Common myeloid progenitor, CD34-positive (primary cell): ENCODE measurements at regions not wholly inside any gene's neighbourhood (a gene's known extent, or its start where the extent isn't known, plus 50 kb on each side); places are given as distances from the start of the nearest gene placed in this dataset.
A peak's percentile ranks its signal among the peaks of the same experiment; 100 is the strongest.

Source experiments
- CTCF ChIA-PET: fragments of 350-600 bp; sonication (Branson Sonifier 250); formaldehyde crosslinking; loops from one replicate; lab custom pipeline; 2021; ENCODE audit warnings: antibody characterized with exemption; lab: Charles Lee
- POLR2A ChIA-PET: fragments of 350-600 bp; sonication (Branson Sonifier 250); formaldehyde crosslinking; loops from one replicate; lab custom pipeline; 2021; ENCODE audit warnings: antibody characterized with exemption; lab: Charles Lee
- DNase-seq, 3 donors: peaks; one replicate each; pipeline versions ENCODE4 v3.0.0 to v3.0.0-alpha.2; 2013
- H3K27ac ChIP-seq, 2 experiments: 1 replicate in 1 of 2; 2 replicates in 1 of 2; pipeline ENCODE4 v1.7.0; 2013; ENCODE audit warnings: inconsistent platforms in 2 of 2, low read length in 2 of 2, mild to moderate bottlenecking in 2 of 2, low read depth in 1 of 2, moderate library complexity in 1 of 2; ENCODE audit not compliant: severe bottlenecking in 2 of 2, insufficient read depth in 1 of 2, poor library complexity in 1 of 2
- H3K27me3 ChIP-seq, 5 experiments: replicated peaks in 2 of 5; 1 replicate in 3 of 5; 2 replicates in 2 of 5; pipeline versions ENCODE4 v1.6.1 to v1.7.0; 2013; ENCODE audit warnings: low read length in 4 of 5, mild to moderate bottlenecking in 2 of 5, moderate library complexity in 2 of 5, inconsistent platforms in 1 of 5; ENCODE audit not compliant: insufficient read depth in 5 of 5, control insufficient read depth in 4 of 5
- H3K36me3 ChIP-seq, 4 experiments: 1 replicate in 2 of 4; 2 replicates in 2 of 4; pipeline versions ENCODE4 v1.6.1 to v1.7.0; 2013; ENCODE audit warnings: low read length in 3 of 4, control low read depth in 1 of 4, mild to moderate bottlenecking in 1 of 4; ENCODE audit not compliant: control insufficient read depth in 4 of 4, insufficient read depth in 4 of 4
- H3K4me1 ChIP-seq, 4 experiments: 1 replicate in 3 of 4; 2 replicates in 1 of 4; pipeline versions ENCODE4 v1.6.1 to v1.7.1; 2013; ENCODE audit warnings: low read length in 3 of 4, mild to moderate bottlenecking in 3 of 4, control low read depth in 1 of 4, inconsistent platforms in 1 of 4, moderate library complexity in 1 of 4; ENCODE audit not compliant: control insufficient read depth in 4 of 4, insufficient read depth in 4 of 4; ENCODE audit errors: control extremely low read depth in 1 of 4
- H3K4me3 ChIP-seq, 7 experiments: 1 replicate in 4 of 7; 2 replicates in 3 of 7; pipeline versions ENCODE4 v1.5.1 to v1.7.0; 2013; ENCODE audit warnings: mild to moderate bottlenecking in 7 of 7, low read length in 6 of 7, moderate library complexity in 6 of 7, inconsistent platforms in 2 of 7, low read depth in 2 of 7, control low read depth in 1 of 7; ENCODE audit not compliant: insufficient read depth in 4 of 7, control insufficient read depth in 1 of 7; ENCODE audit errors: extremely low read depth in 1 of 7
- H3K9me3 ChIP-seq, 5 experiments: 1 replicate in 4 of 5; 2 replicates in 1 of 5; pipeline versions ENCODE4 v1.6.1 to v1.7.1; 2013; ENCODE audit warnings: low read length in 4 of 5, mild to moderate bottlenecking in 2 of 5, inconsistent platforms in 1 of 5, low read depth in 1 of 5, moderate library complexity in 1 of 5; ENCODE audit not compliant: control insufficient read depth in 4 of 5, insufficient read depth in 2 of 5; ENCODE audit errors: control extremely low read depth in 1 of 5
- WGBS: methylation state at CpG from one replicate; pipeline ENCODE4 v1.1.5; 2013; ENCODE audit not compliant: insufficient coverage; 5-methylcytosine and 5-hydroxymethylcytosine counted together

DNA sequence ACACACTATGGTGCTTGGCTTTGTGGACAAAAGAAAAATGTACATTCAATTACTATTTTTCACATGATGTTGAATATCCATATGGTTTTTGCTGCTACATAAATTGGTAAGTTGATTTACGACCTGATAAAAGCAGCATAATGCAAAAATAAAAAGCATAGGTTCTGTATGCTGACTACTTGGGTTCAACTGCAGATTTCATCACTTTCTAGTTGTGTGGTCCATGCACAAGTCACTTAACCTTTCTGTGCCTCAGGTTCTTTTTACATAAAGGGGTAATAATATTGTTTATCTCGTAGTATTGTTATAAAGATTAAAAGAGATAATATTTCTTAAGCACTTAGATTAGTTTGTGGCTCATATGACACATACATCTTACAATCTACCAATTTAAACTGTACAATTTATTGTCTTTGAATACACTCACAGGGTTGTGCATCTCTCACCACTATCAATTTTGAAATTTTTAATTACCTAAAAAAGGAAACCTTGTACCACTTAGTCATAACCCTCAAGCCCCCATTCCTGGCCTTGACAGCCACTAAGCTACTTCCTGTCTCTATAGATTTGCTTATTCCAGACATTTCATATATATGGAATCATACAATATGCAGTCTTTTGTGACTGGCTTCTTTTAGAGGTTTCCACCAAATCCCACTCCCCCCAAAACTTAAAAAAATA lies 1443.9 kb downstream of the SUCLG1 start:
- H3K9me3 ChIP-seq: no peaks in the 10 kb centered on the region
- H3K27ac ChIP-seq: no peak overlapping the region
- DNase-seq: no peak
- no peaks in the 10 kb centered on the region for H3K27me3 ChIP-seq
- POLR2A ChIA-PET: no interaction called here
- 100% methylated on average over 1 of the region's 2 CpGs for WGBS
- H3K4me1 ChIP-seq: no peaks in the 10 kb centered on the region
- no peak overlapping the region for H3K4me3 ChIP-seq
- no peaks in the 10 kb centered on the region for H3K36me3 ChIP-seq
- CTCF ChIA-PET: no interaction called here

DNA sequence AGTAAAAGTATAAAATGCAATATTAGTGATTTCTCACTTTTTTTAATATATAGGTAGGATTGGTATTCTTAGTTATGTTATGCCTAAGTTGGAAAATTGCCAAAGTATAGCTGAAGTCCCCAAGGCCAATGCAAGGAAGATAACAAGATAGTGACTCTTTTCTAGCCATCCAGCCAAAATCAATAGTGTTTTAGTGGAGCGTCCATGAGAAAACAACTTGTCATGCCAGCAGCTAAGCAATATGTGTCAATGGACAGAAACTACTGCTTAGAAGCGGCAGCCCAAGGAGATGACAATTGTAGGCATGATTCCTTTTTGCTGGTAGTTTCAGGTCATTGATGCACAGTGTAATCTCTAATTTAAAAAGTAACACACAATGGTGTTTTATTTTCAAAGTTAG lies 1444.6 kb downstream of the SUCLG1 start:
- POLR2A ChIA-PET: no interaction called here
- no peak overlapping the region for H3K4me3 ChIP-seq
- H3K4me1 ChIP-seq: no peaks in the 10 kb centered on the region
- WGBS: no CpG with 5 or more reads among the region's 2 CpGs
- H3K27ac ChIP-seq: no peak overlapping the region
- H3K9me3 ChIP-seq: no peaks in the 10 kb centered on the region
- CTCF ChIA-PET: no interaction called here
- DNase-seq: no peak
- no peaks in the 10 kb centered on the region for H3K27me3 ChIP-seq
- H3K36me3 ChIP-seq: no peaks in the 10 kb centered on the region

DNA sequence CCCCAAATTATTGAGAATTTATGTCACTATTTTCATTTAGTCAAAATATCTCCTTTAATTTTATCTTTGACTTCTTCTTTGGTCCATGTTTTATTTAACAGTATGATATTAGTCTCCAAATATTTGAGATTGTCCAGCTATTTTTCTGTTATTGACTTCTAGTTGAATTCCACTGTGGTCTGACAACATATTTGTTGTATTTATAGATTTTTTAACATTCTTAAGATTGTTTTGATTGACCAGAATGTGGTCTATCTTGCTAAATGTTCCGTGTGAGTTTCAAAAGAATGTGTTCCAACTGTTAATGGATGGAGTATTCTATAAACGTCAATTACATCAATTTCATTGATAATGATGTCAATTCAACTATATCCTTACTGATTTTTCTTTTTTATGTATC lies 1452.1 kb downstream of the SUCLG1 start:
- POLR2A ChIA-PET: no interaction called here
- no peak for DNase-seq
- CTCF ChIA-PET: no interaction called here
- no peak overlapping the region for H3K4me3 ChIP-seq
- no CpG with 5 or more reads among the region's 2 CpGs for WGBS
- no peaks in the 10 kb centered on the region for H3K4me1 ChIP-seq
- H3K9me3 ChIP-seq: no peaks in the 10 kb centered on the region
- no peak overlapping the region for H3K27ac ChIP-seq
- no peaks in the 10 kb centered on the region for H3K36me3 ChIP-seq
- H3K27me3 ChIP-seq: no peaks in the 10 kb centered on the region

DNA sequence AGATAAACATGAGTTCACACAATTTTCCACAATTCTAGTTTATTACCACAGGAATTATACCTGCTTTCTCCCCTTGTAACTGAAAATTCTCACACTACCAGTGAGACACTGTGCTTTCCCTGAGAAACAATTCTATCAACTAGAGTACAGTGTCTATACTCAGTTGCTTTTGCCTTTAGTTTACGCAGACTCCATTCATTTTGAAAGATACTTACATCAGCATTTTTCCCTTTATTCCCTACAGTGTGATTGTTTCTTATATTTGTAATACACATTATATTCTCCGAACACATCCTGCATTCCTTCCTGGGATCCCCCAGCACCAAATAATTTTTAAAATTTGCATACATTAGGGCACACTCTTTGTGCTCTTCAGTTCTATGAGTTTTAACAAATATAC lies 1455.5 kb downstream of the SUCLG1 start:
- H3K9me3 ChIP-seq: no peaks in the 10 kb centered on the region
- DNase-seq: no peak
- CTCF ChIA-PET: no interaction called here
- H3K27ac ChIP-seq: no peak overlapping the region
- no peaks in the 10 kb centered on the region for H3K27me3 ChIP-seq
- H3K4me1 ChIP-seq: no peaks in the 10 kb centered on the region
- no peak overlapping the region for H3K4me3 ChIP-seq
- POLR2A ChIA-PET: no interaction called here
- no CpG with 5 or more reads among the region's 2 CpGs for WGBS
- no peaks in the 10 kb centered on the region for H3K36me3 ChIP-seq

DNA sequence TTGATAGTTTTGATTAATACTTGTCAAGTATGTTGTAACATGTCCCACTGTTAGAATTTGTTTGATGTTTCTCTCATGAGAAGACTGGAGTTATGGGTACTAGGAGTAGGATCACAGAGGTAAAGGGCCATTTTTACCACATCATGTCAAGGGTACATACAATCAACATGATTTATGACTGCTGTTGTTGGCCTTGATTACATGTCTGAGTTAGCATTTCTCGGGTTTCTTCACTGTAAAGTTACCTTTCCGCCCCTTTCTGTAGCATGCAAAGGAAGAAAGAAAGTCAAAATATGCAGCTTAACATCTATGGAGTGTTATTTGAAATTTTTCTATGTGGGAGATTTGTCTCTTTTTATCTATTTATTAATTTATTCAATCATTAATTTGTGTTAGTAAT lies 1456.4 kb downstream of the SUCLG1 start:
- no peak for DNase-seq
- POLR2A ChIA-PET: no interaction called here
- H3K9me3 ChIP-seq: no peaks in the 10 kb centered on the region
- no peaks in the 10 kb centered on the region for H3K36me3 ChIP-seq
- no CpG with 5 or more reads among the region's 2 CpGs for WGBS
- no peak overlapping the region for H3K27ac ChIP-seq
- CTCF ChIA-PET: no interaction called here
- H3K4me1 ChIP-seq: no peaks in the 10 kb centered on the region
- no peaks in the 10 kb centered on the region for H3K27me3 ChIP-seq
- H3K4me3 ChIP-seq: no peak overlapping the region

DNA sequence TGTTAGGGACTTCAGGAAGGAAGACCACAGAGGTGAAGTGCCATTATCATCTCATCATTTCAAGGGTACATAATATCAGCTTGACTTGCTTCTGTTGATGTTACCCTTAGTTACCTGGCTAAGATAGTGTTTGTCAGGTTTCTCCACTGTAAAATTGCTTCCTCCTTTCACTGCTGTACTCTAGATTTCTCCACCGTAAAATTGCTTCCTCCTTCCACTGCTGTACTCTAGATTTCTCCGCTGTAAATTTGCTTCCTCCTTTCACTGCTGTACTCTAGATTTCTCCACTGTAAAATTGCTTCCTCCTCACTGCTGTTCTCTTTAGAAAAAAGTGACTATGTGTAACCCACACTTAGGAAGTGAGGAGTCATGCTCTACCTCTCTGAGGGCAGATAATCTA lies 1460.3 kb downstream of the SUCLG1 start:
- Histone ChIP-seq H3K9me3 (no peaks in the 10 kb centered on the region), H3K27ac (no peak overlapping the region), H3K4me1 (no peaks in the 10 kb centered on the region), H3K36me3 (no peaks in the 10 kb centered on the region), H3K4me3 (no peak overlapping the region), H3K27me3 (no peaks in the 10 kb centered on the region)
- ChIA-PET CTCF (no interaction called here), POLR2A (no interaction called here)
- DNase-seq: peak in 2 of 3 donors; percentile 32 to 49
- WGBS: 0% methylated on average over 2 of the region's 2 CpGs

DNA sequence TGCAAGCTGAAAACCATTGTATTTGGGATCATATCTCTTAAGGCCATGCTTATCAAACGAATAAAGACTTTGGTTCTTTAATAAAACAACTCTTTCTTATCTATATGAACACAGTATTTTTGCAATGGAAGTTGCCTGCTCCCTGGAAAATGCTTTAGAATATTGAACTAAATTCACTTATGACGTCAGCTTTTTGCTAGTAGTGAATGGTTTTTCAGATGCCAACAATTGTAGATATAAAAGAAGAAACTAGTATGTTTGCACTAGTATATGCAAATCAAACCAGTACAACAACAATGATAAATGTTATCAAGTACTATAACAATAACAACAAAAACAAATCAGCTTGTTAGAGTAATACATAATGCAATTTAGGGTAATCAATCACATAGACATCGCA lies 1462.9 kb downstream of the SUCLG1 start:
- DNase-seq: no peak
- Histone ChIP-seq H3K4me3 (no peak overlapping the region), H3K27ac (no peak overlapping the region), H3K27me3 (no peaks in the 10 kb centered on the region), H3K4me1 (no peaks in the 10 kb centered on the region), H3K36me3 (no peaks in the 10 kb centered on the region), H3K9me3 (no peaks in the 10 kb centered on the region)
- CTCF ChIA-PET: no interaction called here
- WGBS: 100% methylated on average over 1 of the region's 3 CpGs
- POLR2A ChIA-PET: no interaction called here
